ENCODE measurements at regions not wholly inside any gene's neighbourhood (a gene's known extent, or its start where the extent isn't known, plus 50 kb on each side); places are given as distances from the start of the nearest gene placed in this dataset.

DNA sequence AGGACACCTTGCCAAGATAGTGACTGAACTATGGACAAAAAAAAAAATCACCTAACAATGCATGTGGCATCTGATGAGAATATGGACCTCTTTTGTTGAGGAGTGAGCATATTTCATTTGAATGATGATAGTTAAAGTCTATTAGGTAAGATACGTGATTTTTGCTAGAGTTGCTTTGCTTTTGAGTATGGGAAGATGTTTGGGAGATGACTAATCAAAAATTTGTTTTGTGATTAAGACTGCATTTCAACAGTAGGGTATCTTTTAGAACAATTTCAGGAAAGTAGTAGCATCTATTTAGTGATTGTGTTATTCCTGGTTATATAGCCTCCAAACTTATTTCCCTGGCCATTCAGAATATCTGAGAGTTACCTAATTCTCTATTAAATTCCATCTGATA, 878.6 kb upstream of the CITED2 start:
- no peak for TF ChIP-seq CTCF (IDR thresholded peaks at IDR 0.05; ENCODE audit: borderline replicate concordance, control extremely low read depth, extremely low read depth, insufficient read depth, missing control alignments)
- DNase-seq (ENCODE audit: low spot score) = no peak
- in situ Hi-C loops (cut with MboI; ENCODE audit: low sequenced_read_pairs, unreplicated experiment) = no loop called here

GRCh38 chr6:140252099-140252498, 877.7 kb upstream of the CITED2 start:
- TF ChIP-seq CTCF (IDR thresholded peaks at IDR 0.05; ENCODE audit: borderline replicate concordance, control extremely low read depth, extremely low read depth, insufficient read depth, missing control alignments) = no peak
- no peak for DNase-seq (ENCODE audit: low spot score)
- in situ Hi-C loops (cut with MboI; ENCODE audit: low sequenced_read_pairs, unreplicated experiment) = no loop called here

- in situ Hi-C loops (cut with MboI; ENCODE audit: low sequenced_read_pairs, unreplicated experiment) = no loop called here
- DNase-seq (ENCODE audit: low spot score) = no peak
- TF ChIP-seq CTCF (IDR thresholded peaks at IDR 0.05; ENCODE audit: borderline replicate concordance, control extremely low read depth, extremely low read depth, insufficient read depth, missing control alignments) = no peak
These were observed 871.0 kb upstream of the CITED2 start for GRCh38 chr6:140245296-140246040.

GRCh38 chr6:140237251-140237650, 862.8 kb upstream of the CITED2 start:
- TF ChIP-seq CTCF (IDR thresholded peaks at IDR 0.05; ENCODE audit: borderline replicate concordance, control extremely low read depth, extremely low read depth, insufficient read depth, missing control alignments) = no peak
- in situ Hi-C loops (cut with MboI; ENCODE audit: low sequenced_read_pairs, unreplicated experiment) = no loop called here
- DNase-seq (ENCODE audit: low spot score) = no peak

DNA sequence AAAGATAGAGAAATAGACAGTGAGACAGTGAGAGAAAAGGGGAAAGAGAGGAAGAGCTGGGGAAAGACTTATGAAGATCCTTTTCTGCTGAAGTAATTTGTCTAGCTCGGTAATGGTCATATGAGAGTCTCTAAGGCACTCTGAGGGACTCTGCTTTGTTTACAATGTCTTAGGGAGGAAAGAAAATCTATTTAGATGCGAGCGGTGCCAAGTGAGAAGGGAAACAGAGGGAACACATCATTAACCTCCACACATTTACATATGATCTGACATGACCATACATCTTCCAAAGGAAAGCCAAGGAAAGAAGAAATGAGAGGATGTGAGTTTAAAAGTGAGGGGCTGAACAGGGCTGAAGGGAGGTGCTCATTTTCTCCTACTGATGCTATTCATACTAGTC, 862.3 kb upstream of the CITED2 start:
- TF ChIP-seq CTCF (IDR thresholded peaks at IDR 0.05; ENCODE audit: borderline replicate concordance, control extremely low read depth, extremely low read depth, insufficient read depth, missing control alignments) = no peak
- in situ Hi-C loops (cut with MboI; ENCODE audit: low sequenced_read_pairs, unreplicated experiment) = no loop called here

GRCh38 chr6:140230282-140230681, 855.8 kb upstream of the CITED2 start:
- no peak for TF ChIP-seq CTCF (IDR thresholded peaks at IDR 0.05; ENCODE audit: borderline replicate concordance, control extremely low read depth, extremely low read depth, insufficient read depth, missing control alignments)
- no peak for DNase-seq (ENCODE audit: low spot score)
- in situ Hi-C loops (cut with MboI; ENCODE audit: low sequenced_read_pairs, unreplicated experiment) = no loop called here

More for the DNA sequence above, 862.3 kb upstream of the CITED2 start:
- DNase-seq (ENCODE audit: low spot score) = no peak
